ENCODE measurements at regions not wholly inside any gene's neighbourhood (a gene's known extent, or its start where the extent isn't known, plus 50 kb on each side); places are given as distances from the start of the nearest gene placed in this dataset.

GRCh38 chr11:28599656-28600055 is 491.5 kb downstream of the METTL15 start:
- ATAC-seq (no peak), DNase-seq (no peak)
- H3K4me3 ChIP-seq = no peak overlapping the region
- TF ChIP-seq, protein P1, sequence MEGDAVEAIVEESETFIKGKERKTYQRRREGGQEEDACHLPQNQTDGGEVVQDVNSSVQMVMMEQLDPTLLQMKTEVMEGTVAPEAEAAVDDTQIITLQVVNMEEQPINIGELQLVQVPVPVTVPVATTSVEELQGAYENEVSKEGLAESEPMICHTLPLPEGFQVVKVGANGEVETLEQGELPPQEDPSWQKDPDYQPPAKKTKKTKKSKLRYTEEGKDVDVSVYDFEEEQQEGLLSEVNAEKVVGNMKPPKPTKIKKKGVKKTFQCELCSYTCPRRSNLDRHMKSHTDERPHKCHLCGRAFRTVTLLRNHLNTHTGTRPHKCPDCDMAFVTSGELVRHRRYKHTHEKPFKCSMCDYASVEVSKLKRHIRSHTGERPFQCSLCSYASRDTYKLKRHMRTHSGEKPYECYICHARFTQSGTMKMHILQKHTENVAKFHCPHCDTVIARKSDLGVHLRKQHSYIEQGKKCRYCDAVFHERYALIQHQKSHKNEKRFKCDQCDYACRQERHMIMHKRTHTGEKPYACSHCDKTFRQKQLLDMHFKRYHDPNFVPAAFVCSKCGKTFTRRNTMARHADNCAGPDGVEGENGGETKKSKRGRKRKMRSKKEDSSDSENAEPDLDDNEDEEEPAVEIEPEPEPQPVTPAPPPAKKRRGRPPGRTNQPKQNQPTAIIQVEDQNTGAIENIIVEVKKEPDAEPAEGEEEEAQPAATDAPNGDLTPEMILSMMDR (IDR thresholded peaks at IDR 0.05) = no peak
- H3K9me3 ChIP-seq = peaks cover 0 to under 1% (median 0%) of the 10 kb centered on the region in 11 donors
- H3K4me1 ChIP-seq = no peaks in the 10 kb centered on the region
- no peak overlapping the region for H3K27ac ChIP-seq
- H3K27me3 ChIP-seq = no peaks in the 10 kb centered on the region
- intact Hi-C loops (cut with DNase I) = loop anchor here in 1 of 10 donors (5.0 kb wide), 1 partner anchor 1083 kb away; no protein-coding TSS in a partner anchor
- 81 to 88% methylated on average over 2 of the region's 2 CpGs for WGBS, 2 donors
- no peaks in the 10 kb centered on the region for H3K36me3 ChIP-seq

- no peaks in the 10 kb centered on the region for H3K4me1 ChIP-seq
- H3K9me3 ChIP-seq = peaks cover 0 to 5% (median 0%) of the 10 kb centered on the region in 11 donors
- DNase-seq (no peak), ATAC-seq (no peak)
- H3K27me3 ChIP-seq = no peaks in the 10 kb centered on the region
- TF ChIP-seq, protein P1 (IDR thresholded peaks at IDR 0.05) = no peak
- no peaks in the 10 kb centered on the region for H3K36me3 ChIP-seq
- WGBS, 2 donors = 91 to 94% methylated on average over 3 of the region's 3 CpGs
- intact Hi-C loops (cut with DNase I) = loop anchor here in 1 of 10 donors (5.0 kb wide), 1 partner anchor 1084 kb away; no protein-coding TSS in a partner anchor
- H3K4me3 ChIP-seq = no peak overlapping the region
- no peak overlapping the region for H3K27ac ChIP-seq
Observed at GRCh38 chr11:28598531-28598930, 490.3 kb downstream of the METTL15 start.

DNA sequence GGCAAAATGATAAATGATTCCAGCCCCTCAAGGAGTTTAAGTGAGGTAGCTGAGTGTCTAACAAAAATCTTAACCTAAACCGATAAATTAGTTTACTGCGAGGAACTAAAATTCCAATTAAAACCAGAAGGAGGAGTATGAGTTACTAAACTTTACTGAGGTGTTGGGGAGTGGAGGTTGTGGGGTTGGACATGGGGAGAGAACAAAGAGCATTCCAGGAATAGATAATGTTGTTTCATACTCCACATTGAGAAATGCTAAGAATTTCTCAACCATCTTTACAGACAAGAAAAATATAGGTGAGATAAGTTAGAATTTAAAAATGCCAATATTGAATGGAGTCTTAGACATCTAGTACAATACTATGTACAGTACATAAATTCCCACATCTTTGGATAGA is 488.6 kb downstream of the METTL15 start:
- Histone ChIP-seq H3K27ac (no peak overlapping the region), H3K27me3 (no peaks in the 10 kb centered on the region), H3K36me3 (no peaks in the 10 kb centered on the region), H3K4me3 (no peak overlapping the region), H3K4me1 (no peaks in the 10 kb centered on the region), H3K9me3 (peaks cover 0 to 5% (median 0%) of the 10 kb centered on the region in 11 donors)
- ATAC-seq = no peak
- WGBS, 2 donors = 93 to 94% methylated on average over 2 of the region's 2 CpGs
- intact Hi-C loops (cut with DNase I) = loop anchor here in 1 of 10 donors (5.0 kb wide), 1 partner anchor 1085 kb away; no protein-coding TSS in a partner anchor
- TF ChIP-seq, protein P1 (IDR thresholded peaks at IDR 0.05) = no peak
- no peak for DNase-seq

DNA sequence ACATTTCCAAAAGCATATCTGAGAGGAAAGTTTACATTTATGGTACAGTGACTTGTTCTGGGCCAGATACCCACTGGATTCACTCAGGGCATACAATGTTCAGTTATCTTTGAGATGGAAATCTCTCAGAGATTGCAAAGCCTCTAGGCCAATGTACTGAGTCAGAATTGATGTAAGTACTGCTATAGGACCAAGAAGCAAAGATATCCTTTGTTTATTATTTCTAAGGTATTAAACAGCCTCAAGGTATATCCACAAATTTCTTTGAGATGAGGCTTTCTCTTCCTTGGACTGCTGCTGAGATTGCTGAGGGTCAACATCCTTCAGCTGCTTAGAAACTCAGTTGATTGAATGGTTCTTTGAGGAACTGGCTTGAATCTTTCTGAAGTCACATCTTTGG is 484.0 kb downstream of the METTL15 start:
- H3K4me3 ChIP-seq = no peak overlapping the region
- peaks cover 0 to 5% (median 0%) of the 10 kb centered on the region in 11 donors for H3K9me3 ChIP-seq
- no peak overlapping the region for H3K27ac ChIP-seq
- no peaks in the 10 kb centered on the region for H3K36me3 ChIP-seq
- ATAC-seq (no peak), DNase-seq (no peak)
- no peaks in the 10 kb centered on the region for H3K27me3 ChIP-seq
- intact Hi-C loops (cut with DNase I) = no loop called here
- no peaks in the 10 kb centered on the region for H3K4me1 ChIP-seq
- TF ChIP-seq, protein P1 (IDR thresholded peaks at IDR 0.05) = no peak
